Naive thymus-derived CD4-positive, alpha-beta T cell (primary cell): ENCODE measurements at regions not wholly inside any gene's neighbourhood (a gene's known extent, or its start where the extent isn't known, plus 50 kb on each side); places are given as distances from the start of the nearest gene placed in this dataset.

ENCODE experiments used
- ATAC-seq: fragments of 150-1000 bp; cut with Tn5 transposase; 2 replicates; pipeline ENCODE4 v1.10.0; 2021; ENCODE audit warnings: mild to moderate bottlenecking, moderate library complexity
- CTCF ChIA-PET: fragments of 350-600 bp; sonication (Branson Sonifier 250); formaldehyde crosslinking; loops from one replicate; lab custom pipeline; 2021; ENCODE audit warnings: antibody characterized with exemption; lab: Charles Lee
- POLR2A ChIA-PET: fragments of 350-600 bp; sonication (Branson Sonifier 250); formaldehyde crosslinking; loops from one replicate; lab custom pipeline; 2021; ENCODE audit warnings: antibody characterized with exemption, inconsistent platforms; lab: Charles Lee
- DNase-seq, 9 donors: peaks; one replicate each; pipeline versions ENCODE4 v3.0.0 to v3.0.0-alpha.2; 2020 to 2022; ENCODE audit warnings: mixed read lengths in 1 of 9
- H3K27ac ChIP-seq: one replicate; pipeline ENCODE4 v1.7.0; 2013; ENCODE audit warnings: mild to moderate bottlenecking, low read depth, low read length, moderate library complexity
- H3K27me3 ChIP-seq, 2 donors: one replicate each; pipeline ENCODE4 v1.7.0; 2013; ENCODE audit warnings: low read length in 2 of 2, mild to moderate bottlenecking in 2 of 2, moderate library complexity in 2 of 2; ENCODE audit not compliant: control insufficient read depth in 2 of 2, insufficient read depth in 2 of 2
- H3K36me3 ChIP-seq, 3 experiments: 1 replicate in 2 of 3; 2 replicates in 1 of 3; pipeline ENCODE4 v1.7.0; 2013; ENCODE audit warnings: low read length in 3 of 3, mild to moderate bottlenecking in 3 of 3, moderate library complexity in 1 of 3; ENCODE audit not compliant: insufficient read depth in 3 of 3, control insufficient read depth in 2 of 3
- H3K4me1 ChIP-seq, 2 donors: one replicate each; pipeline ENCODE4 v1.7.0; 2013; ENCODE audit warnings: low read length in 2 of 2, mild to moderate bottlenecking in 2 of 2, moderate library complexity in 1 of 2; ENCODE audit not compliant: control insufficient read depth in 2 of 2, insufficient read depth in 2 of 2
- H3K4me3 ChIP-seq: 2 replicates; pipeline ENCODE4 v1.7.0; 2013; ENCODE audit warnings: mild to moderate bottlenecking, low read length
- H3K9me3 ChIP-seq, 3 experiments: 1 replicate in 2 of 3; 2 replicates in 1 of 3; pipeline ENCODE4 v1.7.0; 2013; ENCODE audit warnings: low read length in 3 of 3; ENCODE audit not compliant: control insufficient read depth in 2 of 3
- H3K27ac Mint-ChIP-seq, 9 donors: one replicate each; pipeline ENCODE4 v1.8.0; 2020 to 2022; ENCODE audit warnings: mixed read lengths in 9 of 9, mild to moderate bottlenecking in 8 of 9, moderate library complexity in 5 of 9, inconsistent platforms in 2 of 9
- H3K27me3 Mint-ChIP-seq, 5 donors: one replicate each; pipeline ENCODE4 v1.8.0; 2021 to 2022; ENCODE audit warnings: mixed read lengths in 5 of 5, mild to moderate bottlenecking in 1 of 5
- H3K36me3 Mint-ChIP-seq, 5 donors: one replicate each; pipeline ENCODE4 v1.8.0; 2020 to 2022; ENCODE audit warnings: mixed read lengths in 5 of 5, mild to moderate bottlenecking in 3 of 5, inconsistent platforms in 1 of 5
- H3K4me1 Mint-ChIP-seq, 7 donors: one replicate each; pipeline ENCODE4 v1.8.0; 2020 to 2022; ENCODE audit warnings: mixed read lengths in 7 of 7, mild to moderate bottlenecking in 3 of 7, inconsistent platforms in 1 of 7
- H3K4me3 Mint-ChIP-seq, 10 donors: one replicate each; pipeline ENCODE4 v1.8.0; 2020 to 2022; ENCODE audit warnings: mild to moderate bottlenecking in 10 of 10, mixed read lengths in 10 of 10, moderate library complexity in 6 of 10, inconsistent platforms in 2 of 10
- H3K9me3 Mint-ChIP-seq, 11 donors: one replicate each; pipeline ENCODE4 v1.8.0; 2020 to 2022; ENCODE audit warnings: mixed read lengths in 11 of 11, mild to moderate bottlenecking in 4 of 11, inconsistent platforms in 1 of 11, moderate library complexity in 1 of 11
- intact Hi-C, 2 donors: fragments of 100-400 bp; cut with micrococcal nuclease; formaldehyde crosslinking; loops; one replicate each; pipeline ENCODE4 v1.15.1; 2023

GRCh38 chr2:161533218-161533617, 91.0 kb upstream of the SLC4A10 start:
- DNase-seq, result no peak
- peaks cover 0 to 45% (median 35%) of the 10 kb centered on the region in 5 donors for H3K27me3 Mint-ChIP-seq
- CTCF ChIA-PET, result no interaction called here
- peaks cover 0 to 8% (median 0%) of the 10 kb centered on the region in 5 donors for H3K36me3 Mint-ChIP-seq
- no peaks in the 10 kb centered on the region for H3K27me3 ChIP-seq
- no peak overlapping the region for H3K27ac ChIP-seq
- no peak overlapping the region for H3K4me3 ChIP-seq
- no peaks in the 10 kb centered on the region for H3K9me3 ChIP-seq
- intact Hi-C loops, result no loop called here
- H3K4me1 ChIP-seq, result no peaks in the 10 kb centered on the region
- H3K9me3 Mint-ChIP-seq, result peaks cover 5 to 48% (median 16%) of the 10 kb centered on the region in 11 donors
- POLR2A ChIA-PET, result interaction anchor here (0.6 kb wide), 1 partner anchor 42 kb away, joined by 3 read pairs; no protein-coding TSS in a partner anchor
- H3K4me1 Mint-ChIP-seq, result no peaks in the 10 kb centered on the region
- no peak overlapping the region for H3K27ac Mint-ChIP-seq
- no peak for ATAC-seq
- no peak overlapping the region for H3K4me3 Mint-ChIP-seq
- no peaks in the 10 kb centered on the region for H3K36me3 ChIP-seq

- H3K36me3 Mint-ChIP-seq, result no peaks in the 10 kb centered on the region
- Histone ChIP-seq H3K4me1 (no peaks in the 10 kb centered on the region), H3K36me3 (no peaks in the 10 kb centered on the region), H3K4me3 (no peak overlapping the region), H3K9me3 (no peaks in the 10 kb centered on the region), H3K27ac (no peak overlapping the region), H3K27me3 (no peaks in the 10 kb centered on the region)
- CTCF ChIA-PET, result no interaction called here
- DNase-seq (no peak), ATAC-seq (no peak)
- H3K9me3 Mint-ChIP-seq, result peaks cover 0 to 1% (median 0%) of the 10 kb centered on the region in 11 donors
- H3K4me1 Mint-ChIP-seq, result no peaks in the 10 kb centered on the region
- peaks cover 4 to 12% (median 7%) of the 10 kb centered on the region in 5 donors for H3K27me3 Mint-ChIP-seq
- no peak overlapping the region for H3K4me3 Mint-ChIP-seq
- POLR2A ChIA-PET, result no interaction called here
- H3K27ac Mint-ChIP-seq, result no peak overlapping the region
- intact Hi-C loops, result no loop called here
Measured at GRCh38 chr2:161546635-161547034, 77.6 kb upstream of the SLC4A10 start.

GRCh38 chr2:161547130-161547529, 77.1 kb upstream of the SLC4A10 start:
- POLR2A ChIA-PET, result no interaction called here
- no peak overlapping the region for H3K4me3 ChIP-seq

GRCh38 chr2:161552015-161552414, 72.2 kb upstream of the SLC4A10 start:
- Mint-ChIP-seq H3K4me3 (no peak overlapping the region), H3K27ac (no peak overlapping the region), H3K27me3 (peaks cover 7 to 27% (median 14%) of the 10 kb centered on the region in 5 donors), H3K36me3 (no peaks in the 10 kb centered on the region), H3K4me1 (no peaks in the 10 kb centered on the region), H3K9me3 (peaks cover 0 to 3% (median 0%) of the 10 kb centered on the region in 11 donors)
- H3K27ac ChIP-seq, result no peak overlapping the region
- ChIA-PET POLR2A (no interaction called here), CTCF (no interaction called here)
- no peaks in the 10 kb centered on the region for H3K9me3 ChIP-seq
- no peaks in the 10 kb centered on the region for H3K4me1 ChIP-seq
- no peaks in the 10 kb centered on the region for H3K27me3 ChIP-seq
- intact Hi-C loops, result no loop called here
- no peak for ATAC-seq
- H3K36me3 ChIP-seq, result no peaks in the 10 kb centered on the region
- H3K4me3 ChIP-seq, result no peak overlapping the region
- DNase-seq, result no peak

More at GRCh38 chr2:161547130-161547529, 77.1 kb upstream of the SLC4A10 start:
- CTCF ChIA-PET, result no interaction called here
- H3K9me3 Mint-ChIP-seq, result peaks cover 0 to 1% (median 0%) of the 10 kb centered on the region in 11 donors
- H3K27me3 Mint-ChIP-seq, result peaks cover 4 to 14% (median 8%) of the 10 kb centered on the region in 5 donors
- no peaks in the 10 kb centered on the region for H3K36me3 Mint-ChIP-seq
- intact Hi-C loops, result no loop called here
- H3K27me3 ChIP-seq, result no peaks in the 10 kb centered on the region
- no peaks in the 10 kb centered on the region for H3K36me3 ChIP-seq
- H3K27ac Mint-ChIP-seq, result no peak overlapping the region
- ATAC-seq, result no peak
- no peaks in the 10 kb centered on the region for H3K4me1 Mint-ChIP-seq
- DNase-seq, result no peak
- no peak overlapping the region for H3K4me3 Mint-ChIP-seq
- H3K4me1 ChIP-seq, result no peaks in the 10 kb centered on the region
- no peak overlapping the region for H3K27ac ChIP-seq
- no peaks in the 10 kb centered on the region for H3K9me3 ChIP-seq

GRCh38 chr2:161555826-161556225, 68.4 kb upstream of the SLC4A10 start:
- Histone ChIP-seq H3K27ac (no peak overlapping the region), H3K4me3 (no peak overlapping the region), H3K36me3 (no peaks in the 10 kb centered on the region), H3K4me1 (no peaks in the 10 kb centered on the region), H3K27me3 (no peaks in the 10 kb centered on the region), H3K9me3 (no peaks in the 10 kb centered on the region)
- no peaks in the 10 kb centered on the region for H3K4me1 Mint-ChIP-seq
- no peak overlapping the region for H3K27ac Mint-ChIP-seq
- H3K27me3 Mint-ChIP-seq, result peaks cover 11 to 32% (median 22%) of the 10 kb centered on the region in 5 donors
- ATAC-seq (no peak), DNase-seq (no peak)
- peaks cover 0 to 5% (median 2%) of the 10 kb centered on the region in 11 donors for H3K9me3 Mint-ChIP-seq
- ChIA-PET POLR2A (no interaction called here), CTCF (no interaction called here)
- H3K36me3 Mint-ChIP-seq, result no peaks in the 10 kb centered on the region
- no peak overlapping the region for H3K4me3 Mint-ChIP-seq
- intact Hi-C loops, result no loop called here

- DNase-seq (no peak), ATAC-seq (no peak)
- H3K27me3 Mint-ChIP-seq, result peaks cover 13 to 32% (median 27%) of the 10 kb centered on the region in 5 donors
- no peak overlapping the region for H3K27ac Mint-ChIP-seq
- ChIA-PET CTCF (no interaction called here), POLR2A (no interaction called here)
- H3K4me1 Mint-ChIP-seq, result no peaks in the 10 kb centered on the region
- no peaks in the 10 kb centered on the region for H3K36me3 Mint-ChIP-seq
- Histone ChIP-seq H3K9me3 (no peaks in the 10 kb centered on the region), H3K4me1 (no peaks in the 10 kb centered on the region), H3K27me3 (no peaks in the 10 kb centered on the region), H3K4me3 (no peak overlapping the region), H3K27ac (no peak overlapping the region), H3K36me3 (no peaks in the 10 kb centered on the region)
- H3K4me3 Mint-ChIP-seq, result no peak overlapping the region
- intact Hi-C loops, result no loop called here
- H3K9me3 Mint-ChIP-seq, result peaks cover 0 to 9% (median 3%) of the 10 kb centered on the region in 11 donors
Measured at GRCh38 chr2:161556440-161556839, 67.8 kb upstream of the SLC4A10 start.

- intact Hi-C loops, result no loop called here
- Mint-ChIP-seq H3K9me3 (peaks cover 3 to 20% (median 9%) of the 10 kb centered on the region in 11 donors), H3K4me1 (no peaks in the 10 kb centered on the region), H3K4me3 (no peak overlapping the region), H3K36me3 (peaks cover 0 to 7% (median 0%) of the 10 kb centered on the region in 5 donors), H3K27ac (no peak overlapping the region), H3K27me3 (peaks cover 17 to 32% (median 27%) of the 10 kb centered on the region in 5 donors)
- H3K4me3 ChIP-seq, result no peak overlapping the region
- H3K9me3 ChIP-seq, result no peaks in the 10 kb centered on the region
- no peaks in the 10 kb centered on the region for H3K4me1 ChIP-seq
- no peaks in the 10 kb centered on the region for H3K36me3 ChIP-seq
- ATAC-seq (no peak), DNase-seq (no peak)
- no peaks in the 10 kb centered on the region for H3K27me3 ChIP-seq
- ChIA-PET POLR2A (no interaction called here), CTCF (no interaction called here)
- H3K27ac ChIP-seq, result no peak overlapping the region
Measured at GRCh38 chr2:161557538-161557937, 66.7 kb upstream of the SLC4A10 start.
